Spleen (tissue), 7 donors: ENCODE measurements at regions not wholly inside any gene's neighbourhood (a gene's known extent, or its start where the extent isn't known, plus 50 kb on each side); places are given as distances from the start of the nearest gene placed in this dataset.

Source experiments
- POLR2A ChIP-seq, 3 donors: fragments of 450-650 bp; IDR thresholded peaks; one replicate each; pipeline ENCODE4 v1.5.1; 2017; ENCODE audit warnings: antibody characterized with exemption in 3 of 3, mild to moderate bottlenecking in 1 of 3
- POLR2AphosphoS5 ChIP-seq, 3 donors: sonication (generic); formaldehyde crosslinking; IDR thresholded peaks; one replicate each; pipeline ENCODE4 v1.5.1; 2017; ENCODE audit warnings: antibody characterized with exemption in 3 of 3
- TF ChIP-seq, protein P1 (sequence below), 11 experiments: fragments of 200-600 bp in 7 of 11; fragments of 450-650 bp in 4 of 11; sonication (generic) in 4 of 11; IDR thresholded peaks in 8 of 11; conservative IDR thresholded peaks in 3 of 11; 1 replicate in 7 of 11; 2 replicates in 4 of 11; pipeline versions ENCODE4 v1.4.0 to v1.8.0; 2016 to 2021; ENCODE audit warnings: antibody characterized with exemption in 11 of 11, inconsistent platforms in 4 of 11, mild to moderate bottlenecking in 1 of 11
- donor health status: DM: no; HTN: no; CAD: no; lungs with moderate emphysema.
- donor health status: DM: no; HTN: no; CAD: no.
- donor health status: DM: no; HTN: no; CAD: no.

DNA sequence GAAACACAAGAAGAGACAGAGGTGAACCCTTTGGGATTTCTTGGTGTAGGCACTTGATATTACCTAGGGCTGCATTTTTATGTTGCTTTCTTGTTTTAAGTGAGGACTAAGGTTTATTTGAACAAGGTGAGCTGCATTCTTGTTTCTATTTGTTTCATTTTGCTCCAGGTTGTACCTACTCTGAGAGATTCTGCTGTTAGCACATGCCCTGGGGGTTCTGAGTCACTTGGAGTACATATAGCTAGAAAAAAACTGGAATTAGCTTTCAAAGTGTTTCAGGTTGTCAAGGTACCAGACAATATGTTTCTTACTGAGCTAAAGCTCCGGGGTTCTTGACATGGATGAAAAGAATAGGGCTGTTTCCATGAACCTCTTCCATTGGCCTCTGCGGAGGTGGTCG lies 299.4 kb downstream of the ICE1 start:
- TF ChIP-seq, protein P1, sequence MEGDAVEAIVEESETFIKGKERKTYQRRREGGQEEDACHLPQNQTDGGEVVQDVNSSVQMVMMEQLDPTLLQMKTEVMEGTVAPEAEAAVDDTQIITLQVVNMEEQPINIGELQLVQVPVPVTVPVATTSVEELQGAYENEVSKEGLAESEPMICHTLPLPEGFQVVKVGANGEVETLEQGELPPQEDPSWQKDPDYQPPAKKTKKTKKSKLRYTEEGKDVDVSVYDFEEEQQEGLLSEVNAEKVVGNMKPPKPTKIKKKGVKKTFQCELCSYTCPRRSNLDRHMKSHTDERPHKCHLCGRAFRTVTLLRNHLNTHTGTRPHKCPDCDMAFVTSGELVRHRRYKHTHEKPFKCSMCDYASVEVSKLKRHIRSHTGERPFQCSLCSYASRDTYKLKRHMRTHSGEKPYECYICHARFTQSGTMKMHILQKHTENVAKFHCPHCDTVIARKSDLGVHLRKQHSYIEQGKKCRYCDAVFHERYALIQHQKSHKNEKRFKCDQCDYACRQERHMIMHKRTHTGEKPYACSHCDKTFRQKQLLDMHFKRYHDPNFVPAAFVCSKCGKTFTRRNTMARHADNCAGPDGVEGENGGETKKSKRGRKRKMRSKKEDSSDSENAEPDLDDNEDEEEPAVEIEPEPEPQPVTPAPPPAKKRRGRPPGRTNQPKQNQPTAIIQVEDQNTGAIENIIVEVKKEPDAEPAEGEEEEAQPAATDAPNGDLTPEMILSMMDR (IDR thresholded peaks at IDR 0.05 in 8 of 11, conservative IDR thresholded peaks at IDR 0.05 in 3 of 11), result no peak
- TF ChIP-seq POLR2AphosphoS5 (IDR thresholded peaks at IDR 0.05), result no peak
- TF ChIP-seq POLR2A (IDR thresholded peaks at IDR 0.05), result no peak
